Activated naive CD4-positive, alpha-beta T cell treated with anti-CD3 and anti-CD28 coated beads, Interleukin-2, amount 50 U/mL, for 24 hours (primary cell): ENCODE measurements at regions not wholly inside any gene's neighbourhood (a gene's known extent, or its start where the extent isn't known, plus 50 kb on each side); places are given as distances from the start of the nearest gene placed in this dataset.
A peak's percentile ranks its signal among the peaks of the same experiment; 100 is the strongest.

Experiments used
- H3K27ac Mint-ChIP-seq: one replicate; pipeline ENCODE4 v1.8.0; 2021; ENCODE audit warnings: mild to moderate bottlenecking, mixed read lengths
- H3K27me3 Mint-ChIP-seq: one replicate; pipeline ENCODE4 v1.8.0; 2021; ENCODE audit warnings: mixed read lengths
- H3K36me3 Mint-ChIP-seq: one replicate; pipeline ENCODE4 v1.8.0; 2021; ENCODE audit warnings: mixed read lengths
- H3K4me1 Mint-ChIP-seq: one replicate; pipeline ENCODE4 v1.8.0; 2021; ENCODE audit warnings: mixed read lengths
- H3K4me3 Mint-ChIP-seq: one replicate; pipeline ENCODE4 v1.8.0; 2021; ENCODE audit warnings: mild to moderate bottlenecking, mixed read lengths
- H3K9me3 Mint-ChIP-seq: one replicate; pipeline ENCODE4 v1.8.0; 2021; ENCODE audit warnings: mixed read lengths

GRCh38 chr9:89554307-89555035, 50.3 kb upstream of the GADD45G start:
- H3K4me1 Mint-ChIP-seq, result peaks cover 22% of the 10 kb centered on the region
- no peaks in the 10 kb centered on the region for H3K36me3 Mint-ChIP-seq
- no peak overlapping the region for H3K4me3 Mint-ChIP-seq
- no peak overlapping the region for H3K27ac Mint-ChIP-seq
- no peaks in the 10 kb centered on the region for H3K27me3 Mint-ChIP-seq
- H3K9me3 Mint-ChIP-seq, result no peaks in the 10 kb centered on the region

GRCh38 chr9:89553451-89554010, 51.3 kb upstream of the GADD45G start:
- Mint-ChIP-seq H3K4me3 (no peak overlapping the region), H3K4me1 (peaks cover 31% of the 10 kb centered on the region), H3K27me3 (no peaks in the 10 kb centered on the region), H3K27ac (peak overlapping the region; percentile 78), H3K9me3 (no peaks in the 10 kb centered on the region), H3K36me3 (no peaks in the 10 kb centered on the region)

GRCh38 chr9:89550346-89550927, 52.5 kb upstream of the SEMA4D start:
- Mint-ChIP-seq H3K4me1 (peaks cover 27% of the 10 kb centered on the region), H3K36me3 (peaks cover 8% of the 10 kb centered on the region), H3K27ac (peak overlapping the region; percentile 30), H3K27me3 (no peaks in the 10 kb centered on the region), H3K4me3 (peak overlapping the region; percentile 2), H3K9me3 (peaks cover 4% of the 10 kb centered on the region)

- H3K36me3 Mint-ChIP-seq, result peaks cover 9% of the 10 kb centered on the region
- peaks cover 4% of the 10 kb centered on the region for H3K9me3 Mint-ChIP-seq
- no peaks in the 10 kb centered on the region for H3K27me3 Mint-ChIP-seq
- H3K27ac Mint-ChIP-seq, result peak overlapping the region; percentile 57
- peaks cover 37% of the 10 kb centered on the region for H3K4me1 Mint-ChIP-seq
- peak overlapping the region; percentile 51 for H3K4me3 Mint-ChIP-seq
These were observed 51.2 kb upstream of the SEMA4D start for GRCh38 chr9:89549031-89549644.

- H3K27me3 Mint-ChIP-seq, result no peaks in the 10 kb centered on the region
- H3K4me3 Mint-ChIP-seq, result peak overlapping the region; percentile 34
These were observed 50.2 kb upstream of the SEMA4D start for GRCh38 chr9:89548071-89548638.

More at GRCh38 chr9:89548071-89548638, 50.2 kb upstream of the SEMA4D start:
- peaks cover 4% of the 10 kb centered on the region for H3K9me3 Mint-ChIP-seq
- H3K36me3 Mint-ChIP-seq, result peaks cover 9% of the 10 kb centered on the region
- peaks cover 44% of the 10 kb centered on the region for H3K4me1 Mint-ChIP-seq
- H3K27ac Mint-ChIP-seq, result no peak overlapping the region
